Neural cell (in vitro differentiated cells): ENCODE measurements at regions not wholly inside any gene's neighbourhood (a gene's known extent, or its start where the extent isn't known, plus 50 kb on each side); places are given as distances from the start of the nearest gene placed in this dataset.

Experiments
- H2AFZ ChIP-seq: fragments of 200-600, 300-800 bp; sonication (generic), shearing (Covaris generic); 2 replicates; pipeline ENCODE4 v1.6.0; 2014; ENCODE audit warnings: low read depth, mild to moderate bottlenecking, antibody characterized with exemption, low read length, moderate library complexity
- H3F3A ChIP-seq: fragments of 200-600 bp; shearing (Covaris generic); 2 replicates; pipeline ENCODE4 v1.6.1; 2016; ENCODE audit warnings: mild to moderate bottlenecking, moderate library complexity, mixed read lengths, antibody characterized with exemption, low read length; ENCODE audit not compliant: insufficient read depth, poor library complexity, severe bottlenecking
- H3K27ac ChIP-seq: fragments of 200-600, 300-800 bp; sonication (generic), shearing (Covaris generic); 2 replicates; pipeline ENCODE4 v1.5.1; 2014; ENCODE audit warnings: mild to moderate bottlenecking, low read length, moderate library complexity
- H3K27me3 ChIP-seq: fragments of 300-800, 200-600 bp; sonication (generic), shearing (Covaris generic); 2 replicates; pipeline ENCODE4 v1.6.0; 2014; ENCODE audit warnings: mild to moderate bottlenecking, low read depth, low read length, moderate library complexity; ENCODE audit not compliant: insufficient read depth
- H3K36me3 ChIP-seq: fragments of 300-800, 200-600 bp; sonication (generic), shearing (Covaris generic); 2 replicates; pipeline ENCODE4 v1.5.1; 2014; ENCODE audit warnings: mild to moderate bottlenecking, antibody characterized with exemption, low read length, moderate library complexity; ENCODE audit not compliant: insufficient read depth
- H3K4me2 ChIP-seq: fragments of 300-800, 200-600 bp; sonication (generic), shearing (Covaris generic); 2 replicates; pipeline ENCODE4 v1.6.0; 2014; ENCODE audit warnings: mild to moderate bottlenecking, low read length
- H3K4me3 ChIP-seq: fragments of 300-800, 200-600 bp; sonication (generic), shearing (Covaris generic); 2 replicates; pipeline ENCODE4 v1.5.1; 2014; ENCODE audit warnings: mild to moderate bottlenecking, low read length, moderate library complexity
- H3K79me2 ChIP-seq: fragments of 200-600 bp; shearing (Covaris generic); replicated peaks from 2 replicates; pipeline ENCODE4 v1.6.0; 2014; ENCODE audit warnings: mild to moderate bottlenecking, low read length, moderate library complexity; ENCODE audit not compliant: insufficient read depth
- H3K9ac ChIP-seq: fragments of 300-800, 200-600 bp; sonication (generic), shearing (Covaris generic); 2 replicates; pipeline ENCODE4 v1.6.1; 2016; ENCODE audit warnings: mild to moderate bottlenecking, low read length, mixed read lengths
- H3K9me2 ChIP-seq: fragments of 200-600 bp; shearing (Covaris generic); 2 replicates; pipeline ENCODE4 v1.6.1; 2016; ENCODE audit warnings: mild to moderate bottlenecking, low read length, mixed read lengths; ENCODE audit not compliant: insufficient read depth
- H3K9me3 ChIP-seq: fragments of 200-600, 300-800 bp; sonication (generic), shearing (Covaris generic); 2 replicates; pipeline ENCODE4 v1.6.1; 2016; ENCODE audit warnings: mild to moderate bottlenecking, mixed run types, low read length, moderate library complexity, mixed read lengths
- H4K20me1 ChIP-seq: fragments of 200-600 bp; shearing (Covaris generic); 2 replicates; pipeline ENCODE4 v1.6.1; 2016; ENCODE audit warnings: mild to moderate bottlenecking, mixed run types; ENCODE audit not compliant: insufficient read depth
- CTCF ChIP-seq: fragments of 450-650 bp; IDR thresholded peaks from 2 replicates; pipeline ENCODE4 v1.5.1; 2014; ENCODE audit warnings: antibody characterized with exemption, mild to moderate bottlenecking, moderate library complexity; ENCODE audit not compliant: poor library complexity, severe bottlenecking
- EP300 ChIP-seq: fragments of 450-650 bp; conservative IDR thresholded peaks from 2 replicates; pipeline ENCODE4 v1.6.1; 2014; ENCODE audit warnings: antibody characterized with exemption, mild to moderate bottlenecking, moderate library complexity; ENCODE audit not compliant: poor library complexity, severe bottlenecking
- EZH2 ChIP-seq: fragments of 200-600, 300-800 bp; shearing (Covaris generic), sonication (generic); IDR thresholded peaks from 2 replicates; pipeline ENCODE4 v1.6.1; 2014; ENCODE audit warnings: antibody characterized with exemption, low read length, borderline replicate concordance, mild to moderate bottlenecking; ENCODE audit not compliant: insufficient read depth, poor library complexity, severe bottlenecking
- MXI1 ChIP-seq: fragments of 450-650 bp; conservative IDR thresholded peaks from 2 replicates; pipeline ENCODE4 v1.6.1; 2014; ENCODE audit warnings: antibody characterized with exemption, mild to moderate bottlenecking; ENCODE audit not compliant: poor library complexity, severe bottlenecking
- POLR2AphosphoS5 ChIP-seq: IDR thresholded peaks from 2 replicates; pipeline ENCODE4 v1.6.1; 2012
- RAD21 ChIP-seq: fragments of 450-650 bp; conservative IDR thresholded peaks from 2 replicates; pipeline ENCODE4 v1.6.1; 2014; ENCODE audit warnings: antibody characterized with exemption, mild to moderate bottlenecking, moderate library complexity
- REST ChIP-seq: IDR thresholded peaks from 2 replicates; pipeline ENCODE4 v1.6.1; 2012; ENCODE audit warnings: borderline replicate concordance
- SMC3 ChIP-seq: fragments of 450-650 bp; conservative IDR thresholded peaks from 2 replicates; pipeline ENCODE4 v1.6.1; 2014; ENCODE audit warnings: antibody characterized with exemption, mild to moderate bottlenecking, moderate library complexity; ENCODE audit not compliant: poor library complexity
- TAF1 ChIP-seq: IDR thresholded peaks from 2 replicates; pipeline ENCODE4 v1.6.1; 2012; ENCODE audit warnings: low read depth

- H3K4me2 ChIP-seq: no peak overlapping the region
- H3K9me3 ChIP-seq: no peaks in the 10 kb centered on the region
- no peak overlapping the region for H2AFZ ChIP-seq
- TF ChIP-seq SMC3: no peak
- TF ChIP-seq EP300: no peak
- TF ChIP-seq MXI1: no peak
- no peak for TF ChIP-seq EZH2
- TF ChIP-seq TAF1: no peak
- no peak for TF ChIP-seq POLR2AphosphoS5
- TF ChIP-seq REST: no peak
- no peak overlapping the region for H3K9ac ChIP-seq
- H4K20me1 ChIP-seq: no peaks in the 10 kb centered on the region
- no peaks in the 10 kb centered on the region for H3K9me2 ChIP-seq
- H3K4me3 ChIP-seq: no peak overlapping the region
- H3F3A ChIP-seq: no peaks in the 10 kb centered on the region
- H3K36me3 ChIP-seq: no peaks in the 10 kb centered on the region
- no peaks in the 10 kb centered on the region for H3K27me3 ChIP-seq
- no peaks in the 10 kb centered on the region for H3K79me2 ChIP-seq
- H3K27ac ChIP-seq: no peak overlapping the region
Observed at GRCh38 chr2:189951791-189952535, 110.6 kb downstream of the MSTN start.

- no peak overlapping the region for H2AFZ ChIP-seq
- no peaks in the 10 kb centered on the region for H4K20me1 ChIP-seq
- no peaks in the 10 kb centered on the region for H3K36me3 ChIP-seq
- no peaks in the 10 kb centered on the region for H3K79me2 ChIP-seq
- H3K27me3 ChIP-seq: no peaks in the 10 kb centered on the region
- no peaks in the 10 kb centered on the region for H3K9me3 ChIP-seq
- no peaks in the 10 kb centered on the region for H3K9me2 ChIP-seq
- H3K4me3 ChIP-seq: no peak overlapping the region
- H3K9ac ChIP-seq: no peak overlapping the region
- no peak overlapping the region for H3K27ac ChIP-seq
- no peak overlapping the region for H3K4me2 ChIP-seq
- no peaks in the 10 kb centered on the region for H3F3A ChIP-seq
- TF ChIP-seq CTCF (no peak), TAF1 (no peak), RAD21 (no peak)
Observed at GRCh38 chr2:189943009-189943408, 119.5 kb downstream of the MSTN start.
